ENCODE measurements at regions not wholly inside any gene's neighbourhood (a gene's known extent, or its start where the extent isn't known, plus 50 kb on each side); places are given as distances from the start of the nearest gene placed in this dataset.
"Not testable (repeated sequence)": the region's sequence is repeated elsewhere in the genome, so short reads cannot be mapped to it uniquely, and the experiment has no call there.

GRCh38 chr4:131649227-131649626 is 1499.9 kb upstream of the PCDH10 start:
- ChIA-PET POLR2A (no interaction called here), CTCF (no interaction called here)
- Histone ChIP-seq H3K4me3 (ENCODE audit: low read depth, low read length) (no peak overlapping the region), H3K36me3 (ENCODE audit: control insufficient read depth, insufficient read depth, low read length) (no peaks in the 10 kb centered on the region), H3K27me3 (ENCODE audit: control insufficient read depth, insufficient read depth, low read length) (no peaks in the 10 kb centered on the region)
- no peak for TF ChIP-seq CTCF (IDR thresholded peaks at IDR 0.05; ENCODE audit: insufficient read depth, low read depth, low read length)
- DNase-seq (ENCODE audit: low read depth), result no peak

- ChIA-PET POLR2A (no interaction called here), CTCF (no interaction called here)
- TF ChIP-seq CTCF (IDR thresholded peaks at IDR 0.05; ENCODE audit: insufficient read depth, low read depth, low read length), result no peak
- H3K27me3 ChIP-seq (ENCODE audit: control insufficient read depth, insufficient read depth, low read length), result no peaks in the 10 kb centered on the region
- H3K4me3 ChIP-seq (ENCODE audit: low read depth, low read length), result no peak overlapping the region
- no peak for DNase-seq (ENCODE audit: low read depth)
- no peaks in the 10 kb centered on the region for H3K36me3 ChIP-seq (ENCODE audit: control insufficient read depth, insufficient read depth, low read length)
Observed at GRCh38 chr4:131650951-131651350, 1498.1 kb upstream of the PCDH10 start.

- H3K27me3 ChIP-seq (ENCODE audit: control insufficient read depth, insufficient read depth, low read length); H3K36me3 ChIP-seq (ENCODE audit: control insufficient read depth, insufficient read depth, low read length); CTCF ChIA-PET; POLR2A ChIA-PET; DNase-seq (ENCODE audit: low read depth); H3K4me3 ChIP-seq (ENCODE audit: low read depth, low read length): not testable (repeated sequence)
Observed at GRCh38 chr4:131683314-131683713, 1465.8 kb upstream of the PCDH10 start.

- H3K27me3 ChIP-seq (ENCODE audit: control insufficient read depth, insufficient read depth, low read length), result no peaks in the 10 kb centered on the region
- no peaks in the 10 kb centered on the region for H3K36me3 ChIP-seq (ENCODE audit: control insufficient read depth, insufficient read depth, low read length)
- POLR2A ChIA-PET, result no interaction called here
- CTCF ChIA-PET, result no interaction called here
- no peak for DNase-seq (ENCODE audit: low read depth)
- no peak overlapping the region for H3K4me3 ChIP-seq (ENCODE audit: low read depth, low read length)
- no peak for TF ChIP-seq CTCF (IDR thresholded peaks at IDR 0.05; ENCODE audit: insufficient read depth, low read depth, low read length)
Observed at GRCh38 chr4:131721883-131722282, 1427.2 kb upstream of the PCDH10 start.

GRCh38 chr4:131723069-131723468 is 1426.0 kb upstream of the PCDH10 start:
- H3K27me3 ChIP-seq (ENCODE audit: control insufficient read depth, insufficient read depth, low read length); POLR2A ChIA-PET; H3K4me3 ChIP-seq (ENCODE audit: low read depth, low read length); DNase-seq (ENCODE audit: low read depth); CTCF ChIA-PET; H3K36me3 ChIP-seq (ENCODE audit: control insufficient read depth, insufficient read depth, low read length): not testable (repeated sequence)

- H3K27me3 ChIP-seq (ENCODE audit: control insufficient read depth, insufficient read depth, low read length); CTCF ChIA-PET; POLR2A ChIA-PET; H3K36me3 ChIP-seq (ENCODE audit: control insufficient read depth, insufficient read depth, low read length): not testable (repeated sequence)
- DNase-seq (ENCODE audit: low read depth), result peak; percentile 10
- peak overlapping the region; percentile 38 for H3K4me3 ChIP-seq (ENCODE audit: low read depth, low read length)
Observed at GRCh38 chr4:131724847-131725246, 1424.2 kb upstream of the PCDH10 start.

- POLR2A ChIA-PET; H3K4me3 ChIP-seq (ENCODE audit: low read depth, low read length); H3K27me3 ChIP-seq (ENCODE audit: control insufficient read depth, insufficient read depth, low read length); DNase-seq (ENCODE audit: low read depth); CTCF ChIA-PET; H3K36me3 ChIP-seq (ENCODE audit: control insufficient read depth, insufficient read depth, low read length): not testable (repeated sequence)
Observed at GRCh38 chr4:131725521-131725920, 1423.6 kb upstream of the PCDH10 start.

GRCh38 chr4:131726940-131727339 is 1422.2 kb upstream of the PCDH10 start:
- POLR2A ChIA-PET; H3K4me3 ChIP-seq (ENCODE audit: low read depth, low read length); DNase-seq (ENCODE audit: low read depth); H3K27me3 ChIP-seq (ENCODE audit: control insufficient read depth, insufficient read depth, low read length); CTCF ChIA-PET; H3K36me3 ChIP-seq (ENCODE audit: control insufficient read depth, insufficient read depth, low read length): not testable (repeated sequence)

- H3K4me3 ChIP-seq (ENCODE audit: low read depth, low read length); H3K27me3 ChIP-seq (ENCODE audit: control insufficient read depth, insufficient read depth, low read length); CTCF ChIA-PET; DNase-seq (ENCODE audit: low read depth); POLR2A ChIA-PET; H3K36me3 ChIP-seq (ENCODE audit: control insufficient read depth, insufficient read depth, low read length): not testable (repeated sequence)
Observed at GRCh38 chr4:131727418-131727817, 1421.7 kb upstream of the PCDH10 start.

- H3K4me3 ChIP-seq (ENCODE audit: low read depth, low read length); POLR2A ChIA-PET: not testable (repeated sequence)
Observed at GRCh38 chr4:131729205-131729604, 1419.9 kb upstream of the PCDH10 start.

GRCh38 chr4:131729716-131730398 is 1419.2 kb upstream of the PCDH10 start:
- POLR2A ChIA-PET; H3K4me3 ChIP-seq (ENCODE audit: low read depth, low read length); H3K36me3 ChIP-seq (ENCODE audit: control insufficient read depth, insufficient read depth, low read length); H3K27me3 ChIP-seq (ENCODE audit: control insufficient read depth, insufficient read depth, low read length); DNase-seq (ENCODE audit: low read depth); CTCF ChIA-PET: not testable (repeated sequence)

More at GRCh38 chr4:131729205-131729604, 1419.9 kb upstream of the PCDH10 start:
- DNase-seq (ENCODE audit: low read depth); H3K36me3 ChIP-seq (ENCODE audit: control insufficient read depth, insufficient read depth, low read length); CTCF ChIA-PET; H3K27me3 ChIP-seq (ENCODE audit: control insufficient read depth, insufficient read depth, low read length): not testable (repeated sequence)
